HG02870 (cell line): ENCODE measurements at regions not wholly inside any gene's neighbourhood (a gene's known extent, or its start where the extent isn't known, plus 50 kb on each side); places are given as distances from the start of the nearest gene placed in this dataset.
"Not testable (repeated sequence)": the region's sequence is repeated elsewhere in the genome, so short reads cannot be mapped to it uniquely, and the experiment has no call there.

Source experiments
- ATAC-seq: cut with Tn5 transposase; IDR thresholded peaks from one replicate; pipeline ENCODE4 v1.9.1; 2021; ENCODE audit warnings: mild to moderate bottlenecking, moderate library complexity; ENCODE audit not compliant: unreplicated experiment

GRCh38 chr2:15750433-15750814 lies 158.8 kb downstream of the DDX1 start:
- ATAC-seq = no peak

GRCh38 chr2:15750822-15751329 lies 159.2 kb downstream of the DDX1 start:
- no peak for ATAC-seq

GRCh38 chr2:15751477-15751876 lies 159.8 kb downstream of the DDX1 start:
- no peak for ATAC-seq

GRCh38 chr2:15752552-15753232 lies 161.0 kb downstream of the DDX1 start:
- ATAC-seq = no peak

GRCh38 chr2:15753233-15753798 lies 161.6 kb downstream of the DDX1 start:
- ATAC-seq = no peak

- no peak for ATAC-seq
These were observed 162.4 kb downstream of the DDX1 start for GRCh38 chr2:15753811-15754702.

- ATAC-seq = no peak
These were observed 163.0 kb downstream of the DDX1 start for GRCh38 chr2:15754703-15755099.

GRCh38 chr2:15755528-15755927 lies 163.9 kb downstream of the DDX1 start:
- ATAC-seq = no peak

- no peak for ATAC-seq
These were observed 164.4 kb downstream of the DDX1 start for GRCh38 chr2:15756011-15756550.

- no peak for ATAC-seq
These were observed 165.5 kb downstream of the DDX1 start for GRCh38 chr2:15756882-15757819.

- ATAC-seq = no peak
These were observed 166.3 kb downstream of the DDX1 start for GRCh38 chr2:15757820-15758586.

GRCh38 chr2:15758848-15759247 lies 167.2 kb downstream of the DDX1 start:
- no peak for ATAC-seq

GRCh38 chr2:15759385-15759784 lies 167.7 kb downstream of the DDX1 start:
- ATAC-seq = no peak

GRCh38 chr2:15759791-15760190 lies 168.1 kb downstream of the DDX1 start:
- not testable (repeated sequence) for ATAC-seq

- no peak for ATAC-seq
These were observed 168.7 kb downstream of the DDX1 start for GRCh38 chr2:15760232-15760910.

GRCh38 chr2:15761056-15761455 lies 169.4 kb downstream of the DDX1 start:
- no peak for ATAC-seq

GRCh38 chr2:15761910-15762309 lies 170.2 kb downstream of the DDX1 start:
- no peak for ATAC-seq

- no peak for ATAC-seq
These were observed 170.8 kb downstream of the DDX1 start for GRCh38 chr2:15762449-15762848.
